Right renal pelvis (tissue), 4 donors: ENCODE measurements at regions not wholly inside any gene's neighbourhood (a gene's known extent, or its start where the extent isn't known, plus 50 kb on each side); places are given as distances from the start of the nearest gene placed in this dataset.

Experiments used
- DNase-seq, 4 donors: peaks; one replicate each; pipeline ENCODE4 v3.0.0-alpha.2; 2013; ENCODE audit warnings: low read depth in 4 of 4, low spot score in 3 of 4, missing footprints in 1 of 4

- DNase-seq = no peak
Measured at GRCh38 chr12:24724814-24725213, 224.1 kb downstream of the BCAT1 start.

- no peak for DNase-seq
Measured at GRCh38 chr12:24723759-24724158, 225.1 kb downstream of the BCAT1 start.

- no peak for DNase-seq
Measured at GRCh38 chr12:24721191-24721590, 227.7 kb downstream of the BCAT1 start.

GRCh38 chr12:24719293-24719721 is 229.6 kb downstream of the BCAT1 start:
- DNase-seq = no peak

- DNase-seq = no peak
Measured at GRCh38 chr12:24718617-24719016, 230.3 kb downstream of the BCAT1 start.

DNA sequence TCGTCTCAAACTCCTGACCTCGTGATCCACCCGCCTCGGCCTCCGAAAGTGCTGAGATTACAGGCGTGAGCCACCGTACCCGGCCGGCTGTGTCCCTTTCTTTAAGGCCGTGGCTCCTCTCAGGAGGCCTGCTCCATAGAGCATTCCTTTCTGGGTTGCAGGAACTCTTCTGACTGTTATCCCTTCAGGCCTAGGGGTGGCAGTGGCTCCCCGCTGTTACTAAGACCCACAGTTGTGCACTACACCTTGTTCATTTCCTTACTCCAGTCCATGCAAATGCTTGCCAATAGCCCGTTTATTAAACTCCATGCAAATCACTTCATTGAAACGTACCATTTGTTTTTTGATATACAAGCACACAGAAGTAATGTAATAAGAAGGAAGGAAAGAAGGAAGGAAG is 234.7 kb downstream of the BCAT1 start:
- DNase-seq = no peak

DNA sequence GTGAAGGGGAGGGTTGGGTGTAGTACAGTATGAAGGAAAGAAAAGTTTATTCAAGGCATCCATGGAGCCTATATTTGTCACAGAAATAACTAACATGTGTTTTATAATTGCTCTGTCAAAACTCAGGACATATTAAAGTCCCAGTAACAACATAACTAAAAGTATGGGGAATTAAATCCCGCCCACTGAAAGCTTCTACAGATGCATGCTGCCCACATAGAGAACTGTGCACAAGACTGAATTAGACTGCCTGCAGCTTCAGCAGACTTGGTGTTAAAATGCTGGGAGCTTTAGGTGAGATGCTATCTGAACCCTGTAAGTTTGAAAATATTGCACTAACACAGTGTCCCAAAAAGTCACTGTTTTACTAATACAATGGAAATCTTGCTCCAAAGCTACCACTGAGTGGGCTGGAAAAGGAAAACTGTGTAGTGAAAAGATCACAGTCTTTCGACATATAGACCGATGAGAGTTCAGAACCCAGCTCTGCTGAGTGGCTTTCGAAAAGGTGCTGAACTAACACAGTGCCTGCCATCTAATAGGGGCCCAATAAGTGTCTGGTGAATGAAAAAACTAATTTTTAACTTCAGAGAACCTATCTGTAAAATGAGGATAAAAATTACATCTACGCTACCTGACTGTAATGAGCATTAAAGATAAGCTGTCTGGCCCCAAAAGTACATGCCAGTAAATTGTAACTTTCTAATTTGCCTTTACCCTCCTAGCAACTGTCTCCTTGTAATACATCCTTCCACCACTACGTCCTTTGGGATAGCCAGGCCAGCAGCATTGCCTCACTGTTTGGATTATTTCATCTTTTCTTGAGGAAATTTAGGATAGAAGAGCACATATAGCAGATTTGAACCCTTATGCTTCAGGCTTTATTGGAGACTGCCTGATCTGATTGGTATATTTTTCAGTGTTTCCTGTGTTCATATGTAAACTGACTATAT is 237.6 kb downstream of the BCAT1 start:
- DNase-seq = no peak

GRCh38 chr12:24709216-24709615 is 239.7 kb downstream of the BCAT1 start:
- no peak for DNase-seq

DNA sequence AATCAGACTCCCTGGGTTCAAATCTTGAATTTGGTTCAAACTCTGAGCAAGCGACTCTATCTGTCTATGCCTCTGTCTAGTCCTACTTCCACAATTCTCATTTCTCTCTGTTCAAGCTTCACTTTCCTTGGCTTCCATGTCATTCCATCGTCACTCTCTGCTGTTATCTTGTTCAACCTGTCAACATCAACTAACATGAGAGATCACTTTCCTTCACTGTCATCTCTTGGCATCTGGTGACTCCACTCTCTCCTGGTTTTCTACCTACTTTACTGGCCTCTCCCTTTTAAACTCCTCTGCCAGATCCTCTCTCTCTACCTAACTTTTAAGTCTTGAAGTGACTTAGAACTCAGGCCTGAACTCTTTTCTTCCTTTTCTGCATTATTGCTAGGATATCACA is 240.2 kb downstream of the BCAT1 start:
- DNase-seq = no peak

GRCh38 chr12:24708043-24708442 is 240.9 kb downstream of the BCAT1 start:
- no peak for DNase-seq

GRCh38 chr12:24707334-24707733 is 241.6 kb downstream of the BCAT1 start:
- no peak for DNase-seq

GRCh38 chr12:24705741-24706358 is 243.1 kb downstream of the BCAT1 start:
- DNase-seq = no peak

- DNase-seq = no peak
Measured at GRCh38 chr12:24705216-24705615, 243.7 kb downstream of the BCAT1 start.

GRCh38 chr12:24701343-24701742 is 247.6 kb downstream of the BCAT1 start:
- DNase-seq = no peak

- no peak for DNase-seq
Measured at GRCh38 chr12:24698972-24699371, 249.9 kb downstream of the BCAT1 start.

DNA sequence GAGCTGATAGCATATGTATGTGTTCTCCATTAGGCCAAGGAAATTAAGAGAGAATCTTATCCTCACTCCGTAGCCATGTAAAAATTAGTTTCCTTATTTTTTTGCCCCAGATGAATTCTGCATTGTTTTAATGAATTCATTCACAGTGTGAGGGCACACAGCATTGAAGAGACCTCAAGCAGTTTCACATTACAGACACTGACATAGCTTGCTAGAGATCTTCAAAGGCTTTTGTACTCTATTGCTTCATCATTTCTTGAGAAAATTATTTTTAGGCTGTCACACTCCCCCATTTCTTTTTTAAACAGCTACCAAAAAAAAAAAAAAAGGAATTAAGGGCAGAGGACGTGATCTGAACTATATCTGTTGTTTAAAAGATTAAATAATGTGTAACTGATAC is 251.1 kb downstream of the BCAT1 start:
- DNase-seq = no peak

DNA sequence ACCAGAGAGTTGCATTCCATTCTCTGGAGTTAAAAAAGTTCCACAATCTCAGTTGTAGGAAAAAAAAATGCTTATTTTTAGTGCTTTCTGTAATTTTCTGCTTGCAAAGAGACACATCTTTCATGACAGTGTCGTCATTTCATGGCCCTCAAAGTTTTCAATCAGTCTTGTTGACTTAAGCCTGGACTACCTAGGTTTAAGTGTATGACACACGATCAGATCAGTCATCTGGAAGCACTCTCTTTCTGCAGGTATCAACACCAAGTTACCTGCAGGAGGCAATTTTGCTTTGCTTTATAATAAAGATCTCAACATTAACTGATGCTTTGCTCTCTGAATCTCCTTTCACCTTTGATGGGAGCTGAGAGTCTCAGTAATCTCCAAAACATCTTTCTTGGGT is 251.6 kb downstream of the BCAT1 start:
- no peak for DNase-seq

GRCh38 chr12:24696800-24697199 is 252.1 kb downstream of the BCAT1 start:
- no peak for DNase-seq

- no peak for DNase-seq
Measured at GRCh38 chr12:24695657-24696329, 253.1 kb downstream of the BCAT1 start.

DNA sequence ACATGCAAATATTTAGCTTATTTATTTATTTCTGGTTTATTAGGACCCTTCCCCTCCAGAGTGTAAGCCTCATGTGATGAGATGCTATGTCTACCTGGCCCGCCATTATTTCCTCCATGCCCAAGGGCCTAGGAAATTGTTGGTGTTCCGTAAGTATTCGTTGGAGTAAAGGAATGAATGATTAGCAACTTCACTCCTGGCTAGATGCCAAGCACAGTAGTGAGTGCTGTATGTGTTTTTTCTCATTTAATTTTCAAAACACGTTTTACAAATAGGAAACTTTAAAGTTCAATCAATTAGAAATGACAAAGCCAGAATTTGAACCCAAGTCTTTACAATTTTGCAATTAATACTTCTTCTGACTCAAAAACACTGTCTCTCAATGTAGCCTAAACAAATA is 253.8 kb downstream of the BCAT1 start:
- no peak for DNase-seq

- no peak for DNase-seq
Measured at GRCh38 chr12:24688601-24689000, 260.3 kb downstream of the BCAT1 start.

DNA sequence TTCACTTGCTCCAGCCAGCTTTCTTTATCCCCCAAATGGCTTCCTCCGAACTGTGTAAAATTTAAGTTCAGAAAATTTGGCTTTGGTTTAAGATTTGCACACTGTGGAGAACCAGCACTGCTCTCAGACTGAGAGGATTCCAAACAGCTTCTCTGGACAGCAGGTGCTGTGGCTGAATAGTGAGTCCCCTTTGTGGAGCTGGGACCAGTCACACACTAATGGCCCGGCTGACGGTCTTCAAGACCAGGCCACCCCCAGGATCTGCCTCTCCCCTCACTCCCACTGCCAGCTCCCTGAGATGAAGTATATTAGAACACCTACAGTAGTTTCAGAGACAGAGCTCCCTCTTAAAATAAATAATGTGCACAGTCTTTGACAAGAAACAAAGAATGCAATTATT is 267.3 kb downstream of the BCAT1 start:
- no peak for DNase-seq
